GM19025 (cell line): ENCODE measurements at regions not wholly inside any gene's neighbourhood (a gene's known extent, or its start where the extent isn't known, plus 50 kb on each side); places are given as distances from the start of the nearest gene placed in this dataset.
"Not testable (repeated sequence)": the region's sequence is repeated elsewhere in the genome, so short reads cannot be mapped to it uniquely, and the experiment has no call there.

Experiments used
- ATAC-seq: cut with Tn5 transposase; IDR thresholded peaks from one replicate; pipeline ENCODE4 v1.9.1; 2021; ENCODE audit warnings: mild to moderate bottlenecking, low read depth, moderate library complexity; ENCODE audit not compliant: unreplicated experiment

GRCh38 chr1:55468142-55468795 is 253.1 kb upstream of the USP24 start:
- ATAC-seq: no peak

GRCh38 chr1:55466921-55467320 is 251.8 kb upstream of the USP24 start:
- ATAC-seq: no peak

GRCh38 chr1:55466373-55466772 is 251.2 kb upstream of the USP24 start:
- ATAC-seq: no peak

- no peak for ATAC-seq
Measured at GRCh38 chr1:55464550-55464949, 249.4 kb upstream of the USP24 start.

- no peak for ATAC-seq
Measured at GRCh38 chr1:55463814-55464475, 248.8 kb upstream of the USP24 start.

- no peak for ATAC-seq
Measured at GRCh38 chr1:55457874-55458273, 242.7 kb upstream of the USP24 start.

- ATAC-seq: no peak
Measured at GRCh38 chr1:55456971-55457370, 241.8 kb upstream of the USP24 start.

GRCh38 chr1:55448261-55448660 is 233.1 kb upstream of the USP24 start:
- ATAC-seq: no peak

GRCh38 chr1:55447488-55447887 is 232.3 kb upstream of the USP24 start:
- ATAC-seq: no peak

GRCh38 chr1:55446351-55446750 is 231.2 kb upstream of the USP24 start:
- no peak for ATAC-seq

- no peak for ATAC-seq
Measured at GRCh38 chr1:55445416-55445815, 230.3 kb upstream of the USP24 start.

- no peak for ATAC-seq
Measured at GRCh38 chr1:55444667-55445066, 229.5 kb upstream of the USP24 start.

GRCh38 chr1:55443175-55443915 is 228.2 kb upstream of the USP24 start:
- no peak for ATAC-seq

- ATAC-seq: no peak
Measured at GRCh38 chr1:55441489-55441888, 226.3 kb upstream of the USP24 start.

GRCh38 chr1:55437692-55438091 is 222.5 kb upstream of the USP24 start:
- ATAC-seq: no peak

GRCh38 chr1:55430720-55431119 is 215.6 kb upstream of the USP24 start:
- not testable (repeated sequence) for ATAC-seq

- ATAC-seq: not testable (repeated sequence)
Measured at GRCh38 chr1:55430206-55430605, 215.0 kb upstream of the USP24 start.

GRCh38 chr1:55428944-55429931 is 214.1 kb upstream of the USP24 start:
- no peak for ATAC-seq

GRCh38 chr1:55428231-55428630 is 213.1 kb upstream of the USP24 start:
- ATAC-seq: no peak

- ATAC-seq: no peak
Measured at GRCh38 chr1:55427606-55428005, 212.4 kb upstream of the USP24 start.
